GM12872 (cell line): ENCODE measurements at regions not wholly inside any gene's neighbourhood (a gene's known extent, or its start where the extent isn't known, plus 50 kb on each side); places are given as distances from the start of the nearest gene placed in this dataset.

Experiments used
- TF ChIP-seq, protein P1 (sequence below): IDR thresholded peaks from 3 replicates; pipeline ENCODE4 v1.5.1; 2011; ENCODE audit warnings: low read depth, mild to moderate bottlenecking, low read length, moderate library complexity; ENCODE audit not compliant: insufficient read depth

- TF ChIP-seq, protein P1, sequence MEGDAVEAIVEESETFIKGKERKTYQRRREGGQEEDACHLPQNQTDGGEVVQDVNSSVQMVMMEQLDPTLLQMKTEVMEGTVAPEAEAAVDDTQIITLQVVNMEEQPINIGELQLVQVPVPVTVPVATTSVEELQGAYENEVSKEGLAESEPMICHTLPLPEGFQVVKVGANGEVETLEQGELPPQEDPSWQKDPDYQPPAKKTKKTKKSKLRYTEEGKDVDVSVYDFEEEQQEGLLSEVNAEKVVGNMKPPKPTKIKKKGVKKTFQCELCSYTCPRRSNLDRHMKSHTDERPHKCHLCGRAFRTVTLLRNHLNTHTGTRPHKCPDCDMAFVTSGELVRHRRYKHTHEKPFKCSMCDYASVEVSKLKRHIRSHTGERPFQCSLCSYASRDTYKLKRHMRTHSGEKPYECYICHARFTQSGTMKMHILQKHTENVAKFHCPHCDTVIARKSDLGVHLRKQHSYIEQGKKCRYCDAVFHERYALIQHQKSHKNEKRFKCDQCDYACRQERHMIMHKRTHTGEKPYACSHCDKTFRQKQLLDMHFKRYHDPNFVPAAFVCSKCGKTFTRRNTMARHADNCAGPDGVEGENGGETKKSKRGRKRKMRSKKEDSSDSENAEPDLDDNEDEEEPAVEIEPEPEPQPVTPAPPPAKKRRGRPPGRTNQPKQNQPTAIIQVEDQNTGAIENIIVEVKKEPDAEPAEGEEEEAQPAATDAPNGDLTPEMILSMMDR, result no peak
Measured at GRCh38 chr1:81287411-81288080, 513.2 kb upstream of the ADGRL2 start.

DNA sequence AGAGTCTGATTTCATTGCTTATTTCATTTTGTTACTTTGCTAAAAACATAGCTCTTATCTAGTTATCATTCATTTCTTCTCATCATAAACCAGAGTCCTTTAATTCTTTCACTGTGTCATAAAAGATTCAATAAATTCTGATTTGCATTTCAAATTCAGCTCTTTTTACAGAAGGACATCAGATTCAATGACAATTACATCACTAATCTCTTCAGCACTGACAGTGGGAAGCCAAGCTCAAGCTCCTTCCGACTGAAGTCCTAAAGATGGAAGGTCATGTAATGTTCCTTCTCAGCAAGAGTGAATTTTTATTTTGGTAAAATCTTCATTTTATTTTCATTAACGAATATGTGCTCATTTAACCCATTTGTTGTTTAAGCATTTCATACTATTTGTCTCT, 530.7 kb upstream of the ADGRL2 start:
- TF ChIP-seq, protein P1, result no peak

GRCh38 chr1:81264976-81265375, 535.8 kb upstream of the ADGRL2 start:
- TF ChIP-seq, protein P1, result no peak

- TF ChIP-seq, protein P1, result no peak
Measured at GRCh38 chr1:81259625-81260411, 540.9 kb upstream of the ADGRL2 start.

DNA sequence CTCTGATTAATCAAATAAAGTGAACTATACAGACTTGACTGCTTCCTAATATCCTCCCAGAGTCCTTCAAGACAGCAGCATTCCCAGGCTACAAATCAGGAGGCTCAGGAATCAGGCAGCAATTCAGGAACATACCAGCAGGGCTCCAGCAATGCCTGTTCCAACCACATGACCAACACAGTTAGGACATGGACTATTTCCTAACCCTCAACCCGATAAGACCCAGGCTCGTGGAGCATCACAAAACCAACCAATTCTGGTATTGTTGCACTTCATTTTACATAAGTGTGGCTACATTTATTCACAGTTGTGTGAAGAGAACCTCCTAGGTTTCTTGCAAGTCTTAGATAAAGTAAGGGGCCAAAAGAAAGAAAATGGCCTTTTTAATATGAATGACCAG, 546.2 kb upstream of the ADGRL2 start:
- TF ChIP-seq, protein P1, result no peak; the same call in 2 of the 3 replicates

DNA sequence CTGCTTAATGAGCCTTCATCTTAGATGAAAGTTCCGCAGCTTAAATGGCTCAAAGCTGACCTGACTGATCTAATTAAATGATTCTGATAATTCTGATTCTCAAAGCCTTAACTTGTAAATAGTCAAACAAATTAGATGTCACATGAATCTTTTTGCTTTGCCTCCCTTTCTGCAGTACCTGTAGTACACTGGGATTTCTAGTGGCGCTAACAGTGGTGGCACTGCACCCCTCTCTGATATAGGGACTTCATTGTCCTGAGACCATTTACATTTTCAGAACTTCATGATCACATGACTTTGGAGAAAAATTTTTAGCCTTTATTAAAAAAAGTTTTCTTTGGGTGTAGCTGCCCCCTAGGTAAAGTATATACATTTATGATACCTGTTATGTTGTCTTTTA, 546.7 kb upstream of the ADGRL2 start:
- TF ChIP-seq, protein P1, result no peak

DNA sequence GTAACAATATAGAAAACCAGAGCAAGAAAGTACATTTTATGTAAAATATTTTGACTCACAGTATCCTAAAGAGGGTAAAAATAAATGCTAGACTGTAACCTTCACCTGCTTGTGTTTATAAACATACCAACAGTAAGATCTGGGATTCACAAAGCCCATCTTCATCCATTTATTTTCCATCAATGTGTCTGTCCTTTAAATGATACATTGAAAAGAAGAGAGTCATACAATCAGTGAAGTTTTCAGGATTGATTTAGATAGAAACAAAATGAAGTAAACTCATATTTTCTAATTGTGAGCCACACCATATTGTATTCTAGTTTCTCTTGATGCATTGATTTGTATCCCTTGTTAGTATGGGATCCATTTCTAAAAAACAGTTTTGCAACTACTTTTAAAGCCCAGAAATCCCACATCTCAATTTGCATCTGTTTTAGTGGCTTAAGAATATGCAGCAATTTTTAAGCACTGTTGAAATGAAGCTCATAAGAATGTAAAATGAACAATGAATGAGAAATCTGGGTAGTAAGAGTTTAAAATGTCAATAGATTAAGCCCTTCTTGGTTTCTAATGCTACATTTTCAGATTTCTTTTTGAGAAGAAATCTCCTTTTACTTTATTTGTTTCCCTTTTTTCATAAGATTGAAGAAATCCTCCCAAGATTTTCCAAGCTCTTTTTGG, 548.1 kb upstream of the ADGRL2 start:
- TF ChIP-seq, protein P1, result no peak
